CD4-positive, alpha-beta T cell treated with Interleukin-21 for 1 hour (primary cell): ENCODE measurements at regions not wholly inside any gene's neighbourhood (a gene's known extent, or its start where the extent isn't known, plus 50 kb on each side); places are given as distances from the start of the nearest gene placed in this dataset.

Experiments used
- DNase-seq: peaks from one replicate; pipeline ENCODE4 v3.0.0-alpha.2; 2020

DNA sequence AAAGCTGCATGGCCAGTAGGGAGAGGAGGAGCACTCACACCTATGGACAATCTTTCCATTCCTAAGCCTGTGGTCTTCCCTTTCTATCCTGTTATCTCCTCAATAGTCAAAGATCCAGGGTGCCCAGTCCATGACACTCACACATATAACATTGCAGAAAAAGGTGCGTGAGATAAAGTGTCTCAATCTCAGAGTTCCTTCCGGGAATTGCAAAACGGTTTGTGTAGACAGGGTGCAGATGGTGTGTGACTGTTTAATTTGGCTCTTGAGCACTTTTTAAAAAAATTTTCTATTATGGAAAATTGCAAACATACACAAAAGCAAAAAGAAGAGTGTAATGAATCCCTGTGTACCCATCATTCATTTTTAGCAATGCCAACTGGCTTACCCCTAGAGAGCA lies 1493.6 kb downstream of the AACS start:
- no peak for DNase-seq

DNA sequence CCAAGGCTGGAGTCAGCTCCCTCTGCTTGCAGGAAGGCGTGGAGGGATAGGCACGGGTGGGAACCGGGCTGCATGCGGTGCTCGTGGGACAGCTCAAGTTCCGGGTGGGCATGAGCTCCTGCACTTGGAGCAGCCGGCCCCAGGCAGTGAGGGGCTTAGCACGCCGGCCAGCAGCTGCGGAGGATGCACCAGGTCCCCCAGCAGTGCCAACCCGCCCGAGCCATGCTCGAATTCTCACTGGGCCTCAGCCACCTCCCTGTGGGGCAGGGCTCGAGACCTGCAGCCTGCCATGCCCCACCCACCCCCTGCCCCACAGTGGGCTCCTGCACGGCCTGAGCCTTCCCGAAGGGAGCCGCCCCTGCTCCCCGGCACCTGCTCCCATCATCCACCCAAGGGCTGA lies 1501.8 kb downstream of the AACS start:
- no peak for DNase-seq

DNA sequence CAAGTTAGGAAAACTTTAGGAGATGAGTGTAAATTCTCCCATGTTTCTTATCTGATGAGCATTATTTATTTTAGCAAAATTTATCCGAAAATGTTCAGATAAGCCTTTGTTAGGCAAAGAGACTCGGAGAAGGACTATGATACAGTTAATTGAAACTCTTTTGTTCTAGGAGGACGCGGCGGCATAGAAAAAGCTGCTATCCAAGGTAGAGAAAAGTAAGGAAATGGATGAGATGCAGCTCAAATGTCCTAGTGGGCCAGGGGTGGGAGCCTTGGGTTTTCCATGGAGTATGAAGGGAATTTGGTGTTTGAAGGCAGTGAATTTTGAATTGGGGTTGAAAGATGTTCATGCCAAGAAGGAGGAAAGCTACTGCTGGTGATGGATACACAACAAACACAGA lies 1504.5 kb downstream of the AACS start:
- DNase-seq, result no peak

DNA sequence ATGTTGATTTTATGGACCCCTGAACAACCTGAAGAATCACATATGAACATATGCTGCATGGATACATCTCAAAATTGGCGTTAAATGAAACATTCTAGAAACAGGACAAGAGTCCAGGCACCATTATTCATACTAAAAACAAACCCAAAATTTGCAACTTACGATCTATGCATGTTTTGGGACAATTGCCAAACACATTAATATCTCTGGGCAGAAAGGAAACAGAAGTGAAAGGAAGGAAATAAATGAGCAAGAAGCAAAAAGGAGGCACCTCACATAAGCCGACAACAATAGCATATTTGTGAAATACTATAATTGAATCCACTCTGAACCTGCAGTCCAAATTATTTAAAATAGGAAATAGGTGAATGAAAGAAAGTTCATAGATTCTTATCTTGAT lies 1505.3 kb downstream of the AACS start:
- no peak for DNase-seq

DNA sequence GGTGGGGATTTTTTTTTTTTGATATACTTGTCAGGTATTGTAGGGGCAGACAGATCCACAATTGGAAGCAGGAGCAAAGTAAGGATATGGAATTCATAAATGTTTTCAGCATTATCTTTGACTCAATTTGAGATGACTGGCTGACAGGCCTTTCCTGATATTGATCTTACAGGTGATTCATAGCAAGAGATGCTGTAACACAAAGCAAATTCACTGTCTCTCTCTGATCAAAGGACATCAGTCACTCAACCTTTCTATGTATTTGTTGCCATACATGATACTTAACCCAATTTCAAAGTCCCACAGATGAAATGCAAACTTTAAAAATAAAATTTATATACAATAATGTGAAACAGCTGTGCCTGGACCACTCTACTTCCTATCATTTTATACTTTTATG lies 1506.9 kb downstream of the AACS start:
- no peak for DNase-seq

DNA sequence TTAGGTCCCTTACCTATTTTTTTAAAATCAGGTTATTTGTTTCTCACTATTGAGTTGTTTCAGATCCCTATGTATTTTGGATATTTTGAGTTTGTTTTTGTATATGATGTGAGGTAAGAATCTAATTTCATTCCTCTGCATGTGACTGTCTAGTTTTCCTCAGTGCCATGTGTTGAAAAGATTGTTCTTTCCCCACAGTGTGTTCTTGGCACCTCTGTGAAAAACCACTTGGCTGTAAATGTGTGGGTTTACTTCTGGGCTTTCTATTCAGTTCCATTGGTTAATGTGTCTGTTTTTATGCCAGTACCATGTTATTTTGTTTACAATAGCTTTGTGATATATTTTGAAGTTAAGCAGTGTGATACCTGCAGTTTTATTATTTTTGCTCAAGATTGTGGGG lies 1516.4 kb downstream of the AACS start:
- DNase-seq, result no peak

DNA sequence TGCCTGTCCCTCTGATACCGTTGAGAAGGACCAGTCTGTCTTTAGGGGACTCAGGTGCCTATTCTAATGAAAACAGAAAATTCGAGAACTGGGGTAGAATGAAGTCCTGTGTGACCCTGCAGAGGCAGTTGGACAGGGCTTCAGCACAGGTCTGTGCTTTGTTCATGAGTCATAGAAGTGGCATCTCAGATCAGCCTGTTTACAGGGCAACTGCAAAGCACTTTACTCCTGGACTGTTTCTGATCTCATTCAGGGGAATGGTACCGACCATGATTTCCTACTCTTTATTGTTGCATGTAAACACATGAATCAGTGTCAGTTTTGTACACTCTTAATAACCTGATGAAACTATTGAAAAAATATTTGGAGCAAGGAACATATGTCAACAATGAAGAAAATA lies 1517.0 kb downstream of the AACS start:
- DNase-seq, result no peak

DNA sequence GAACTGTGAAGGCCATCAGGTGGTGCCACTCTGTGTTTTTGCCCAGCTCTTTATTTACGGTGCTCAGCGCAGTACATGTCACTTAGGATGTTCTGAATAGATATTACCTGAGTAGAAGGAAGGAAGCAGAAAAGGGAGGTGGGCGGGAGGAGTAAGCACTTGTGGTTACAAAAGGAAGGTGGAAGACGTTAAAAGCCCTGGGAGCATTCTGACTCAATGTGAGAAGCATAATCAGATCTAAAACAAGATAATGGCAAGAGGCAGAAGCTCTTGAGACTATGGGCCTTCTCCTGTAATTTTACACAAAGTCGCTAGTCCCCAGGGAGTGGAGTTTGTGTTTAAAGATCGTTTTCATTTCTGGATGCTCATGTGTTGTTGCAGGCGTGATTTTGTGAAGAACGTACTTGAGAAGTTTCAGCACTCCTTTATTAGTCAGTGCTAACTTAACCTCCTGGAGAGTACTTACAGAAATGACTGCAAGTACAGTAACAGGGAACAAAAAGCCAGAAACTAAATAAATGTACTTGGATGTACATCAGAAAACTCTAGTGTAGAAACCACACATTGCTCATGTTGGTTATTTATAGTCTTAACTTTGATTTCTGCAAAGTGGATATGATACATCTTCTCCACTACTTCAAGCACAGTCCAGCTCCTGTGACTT lies 1523.5 kb downstream of the AACS start:
- DNase-seq, result peak; percentile 6

DNA sequence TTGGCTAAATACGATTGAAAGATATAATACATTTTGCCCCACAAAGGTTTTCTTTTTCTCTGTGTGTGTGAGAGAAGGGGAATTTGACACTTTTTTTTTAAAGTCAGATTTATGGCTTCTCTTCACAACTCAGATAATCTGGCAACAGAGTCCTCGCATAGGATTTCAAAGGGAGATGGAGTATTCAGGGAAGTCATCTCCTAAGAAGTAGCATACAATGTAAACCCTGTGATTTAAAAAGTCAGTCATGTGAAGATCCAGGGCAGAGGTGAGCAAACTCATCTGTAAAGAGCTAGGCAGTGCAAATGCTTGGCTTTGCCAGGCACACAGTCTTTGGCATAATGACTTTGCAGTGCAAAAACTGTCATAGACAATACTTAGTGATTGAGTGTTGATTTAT lies 1526.3 kb downstream of the AACS start:
- no peak for DNase-seq

DNA sequence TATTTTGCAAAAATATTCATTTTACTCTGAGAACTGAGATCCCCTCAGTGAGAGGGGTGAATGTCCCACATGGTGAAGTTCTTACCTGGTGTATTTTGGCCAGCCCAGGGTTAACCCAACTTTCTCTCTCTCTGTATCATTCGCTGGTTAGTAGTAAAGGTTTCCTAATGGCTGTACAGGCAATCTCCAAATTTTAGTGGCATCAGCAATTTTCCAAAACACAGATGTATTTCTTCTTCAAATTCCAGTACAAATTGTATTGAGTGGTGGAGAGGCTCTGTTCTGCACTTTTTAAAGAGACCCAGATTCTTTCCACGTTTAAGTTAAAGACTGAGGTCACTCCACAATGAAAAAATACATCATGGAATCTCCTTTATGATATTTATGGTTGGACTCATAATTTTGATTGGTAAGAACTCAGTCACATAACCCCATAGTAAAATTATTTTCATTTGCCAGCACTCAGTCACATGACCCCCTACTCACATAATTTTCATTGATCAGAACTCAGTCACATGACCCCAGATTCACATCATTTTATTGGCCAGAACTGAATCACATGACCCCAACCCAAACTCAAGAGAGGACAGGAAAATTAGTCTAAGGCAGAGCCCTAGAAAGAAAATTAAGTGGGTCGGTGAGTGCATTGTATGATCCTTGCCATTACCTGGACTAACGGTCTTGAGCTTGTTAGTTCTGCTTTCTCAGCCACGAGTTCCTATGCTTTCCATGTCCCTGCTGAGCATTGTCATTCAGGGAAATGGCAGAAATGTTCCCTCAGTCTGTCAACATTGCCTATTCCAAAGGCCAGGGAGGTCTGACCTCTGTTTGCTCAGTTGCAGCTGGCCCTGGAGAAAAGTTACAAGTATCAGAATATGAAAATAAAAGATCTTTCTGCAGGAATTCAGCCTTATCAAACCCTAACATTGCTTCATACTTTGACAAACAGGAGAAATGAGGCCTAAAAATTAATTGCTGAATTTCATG lies 1536.2 kb downstream of the AACS start:
- no peak for DNase-seq

DNA sequence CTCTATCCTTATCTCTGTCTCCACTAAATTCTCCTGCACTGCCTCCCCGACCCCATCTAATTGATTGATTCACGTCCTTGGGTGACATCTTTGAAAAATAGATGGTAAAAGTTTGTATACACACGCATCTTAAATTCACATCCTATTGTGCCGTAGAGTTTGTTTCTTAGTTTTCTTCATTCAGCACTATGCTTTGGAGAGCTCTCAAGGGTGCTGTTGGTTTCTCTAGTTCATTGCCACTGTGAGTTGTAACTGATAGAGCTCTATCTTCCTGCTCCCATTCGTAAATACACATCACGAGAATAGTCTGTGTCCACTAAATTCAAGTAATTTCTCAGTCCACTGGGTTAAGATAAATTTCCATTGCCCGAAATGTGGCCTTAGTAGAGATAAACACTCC lies 1537.4 kb downstream of the AACS start:
- DNase-seq, result no peak

DNA sequence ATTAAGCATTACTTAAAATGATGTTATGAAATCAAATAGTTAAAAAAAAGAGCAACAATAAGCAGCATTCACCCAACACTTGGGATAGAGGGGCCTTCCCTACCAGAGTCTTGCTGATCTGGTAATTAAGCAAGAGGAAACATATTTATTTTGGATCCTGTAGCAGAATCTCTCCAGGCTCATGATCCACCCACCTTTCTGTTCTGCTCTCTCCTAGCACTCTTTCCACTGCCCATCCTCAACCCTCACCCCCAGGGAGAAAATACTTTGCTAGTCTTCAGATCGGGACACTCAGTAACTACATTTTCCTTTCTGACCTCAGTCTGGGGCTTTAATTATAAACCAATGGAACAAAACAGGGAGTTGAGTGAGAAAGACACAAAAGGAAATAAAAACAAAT lies 1541.9 kb downstream of the AACS start:
- no peak for DNase-seq

DNA sequence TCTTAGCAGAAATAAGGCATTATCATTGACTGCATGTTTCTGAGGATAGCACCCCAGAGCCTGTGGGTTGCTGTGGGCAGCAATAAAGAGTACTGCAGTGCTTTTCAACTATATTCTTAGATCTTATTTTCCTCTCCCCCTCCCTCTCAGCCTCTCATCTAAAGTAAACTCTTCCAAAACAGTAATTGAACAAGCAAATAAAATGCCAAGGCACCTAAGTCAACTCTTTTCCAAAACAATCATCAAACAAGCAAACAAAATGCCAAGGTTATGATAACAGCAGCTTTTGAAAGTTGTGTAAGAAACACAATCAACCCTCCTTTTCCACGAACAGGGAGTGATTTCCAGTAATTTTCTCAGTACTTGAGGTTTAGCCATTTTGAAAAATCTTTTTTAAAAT lies 1542.6 kb downstream of the AACS start:
- DNase-seq, result no peak

DNA sequence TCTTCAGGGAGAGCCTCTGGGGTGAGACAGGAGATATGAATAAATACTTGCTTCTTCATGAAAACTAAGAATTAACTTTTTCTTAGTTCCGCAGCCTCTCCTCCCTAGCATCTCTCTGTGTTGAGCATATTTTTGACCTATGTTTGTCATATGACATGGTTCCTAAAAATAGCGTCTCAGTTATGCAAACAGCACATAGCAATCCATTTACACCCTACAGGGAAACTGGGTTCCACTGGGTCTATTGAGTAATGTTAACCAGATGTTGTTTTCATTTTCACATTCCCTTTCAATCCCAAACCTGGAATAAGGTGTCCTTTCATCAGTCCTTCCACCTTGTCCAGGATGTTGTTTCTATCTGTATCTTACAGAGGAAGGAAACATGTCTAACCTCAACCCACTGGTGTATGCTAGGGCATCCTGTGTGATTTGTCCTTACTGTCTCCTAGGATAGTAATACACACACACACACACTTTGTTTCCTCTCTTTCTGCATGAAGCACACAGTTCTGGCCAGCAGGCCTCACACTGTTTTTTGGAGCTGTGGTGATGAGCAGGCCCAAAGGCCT lies 1543.5 kb downstream of the AACS start:
- DNase-seq, result no peak

DNA sequence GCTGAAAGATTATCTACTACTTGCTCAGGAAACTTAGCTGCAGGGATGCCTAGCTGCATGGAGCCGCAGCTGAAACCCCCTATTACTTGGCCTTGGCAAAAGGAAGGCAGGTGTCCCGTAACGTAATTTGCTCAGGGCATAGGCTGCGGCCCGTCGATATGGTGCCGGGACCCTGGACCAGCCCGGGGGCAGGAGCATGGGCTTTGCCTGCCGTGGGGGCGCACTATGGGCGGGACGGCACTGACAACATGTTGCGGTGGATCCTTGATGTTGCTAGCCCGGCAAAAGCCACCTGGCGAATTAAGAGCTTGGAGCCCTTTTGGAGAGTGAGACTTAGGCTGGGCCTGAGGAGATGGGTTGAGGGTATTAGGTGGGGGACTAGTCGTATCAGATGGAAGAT lies 1551.2 kb downstream of the AACS start:
- DNase-seq, result no peak

DNA sequence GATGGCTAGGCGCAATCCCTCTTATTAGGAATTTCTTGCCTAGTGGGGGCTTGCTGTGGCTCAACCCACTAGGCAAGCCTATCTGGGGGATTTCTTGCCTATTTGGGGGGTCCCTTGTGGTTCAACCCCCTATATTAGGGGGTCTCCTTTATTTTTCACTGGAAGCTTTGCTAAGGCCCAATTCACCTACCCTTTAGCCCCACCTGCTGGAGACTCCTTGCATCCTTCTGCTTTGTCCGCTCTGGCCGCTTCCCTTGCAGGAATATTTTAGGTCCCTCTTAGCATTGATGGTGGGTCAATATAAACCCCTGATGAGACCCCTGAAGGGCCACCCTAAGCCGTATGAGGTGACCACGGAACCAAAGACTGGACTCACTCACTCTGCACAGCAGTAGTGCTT lies 1552.1 kb downstream of the AACS start:
- DNase-seq, result no peak

DNA sequence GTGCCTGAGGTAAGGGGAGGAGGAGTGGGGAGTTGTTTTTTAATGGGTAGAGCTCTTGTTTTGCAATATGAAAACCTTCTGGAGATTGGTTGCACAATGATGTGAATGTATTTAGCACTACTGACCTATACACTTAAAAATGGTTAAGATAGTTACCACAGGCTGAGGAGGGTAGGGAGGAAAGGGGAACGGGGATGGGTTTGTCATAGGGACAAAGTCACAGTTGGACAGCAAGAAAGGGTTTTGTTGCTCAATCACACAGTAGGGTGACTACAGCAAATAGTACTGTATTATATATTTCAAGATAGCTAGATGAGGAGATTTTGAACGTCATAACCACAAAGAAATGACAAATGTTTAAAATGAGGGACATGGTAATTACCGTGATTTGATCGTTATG lies 1562.4 kb downstream of the AACS start:
- DNase-seq, result no peak

DNA sequence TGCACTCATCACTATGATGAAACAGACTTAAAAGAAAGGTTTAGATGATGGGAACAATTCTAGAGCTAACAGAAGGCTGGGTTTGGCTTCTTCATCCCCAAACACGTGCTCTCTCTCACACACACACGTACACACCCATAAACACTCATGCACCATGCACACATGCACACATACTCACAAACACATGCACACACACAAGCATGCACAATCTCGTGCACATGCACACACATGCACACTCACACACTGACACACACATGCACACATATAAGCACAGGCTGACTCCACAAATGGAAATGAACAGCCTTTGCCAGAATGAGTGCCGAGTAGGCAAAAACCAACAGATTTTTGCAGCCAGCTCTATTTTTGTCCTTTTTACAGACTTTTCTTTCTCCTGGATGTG lies 1571.6 kb downstream of the AACS start:
- no peak for DNase-seq

DNA sequence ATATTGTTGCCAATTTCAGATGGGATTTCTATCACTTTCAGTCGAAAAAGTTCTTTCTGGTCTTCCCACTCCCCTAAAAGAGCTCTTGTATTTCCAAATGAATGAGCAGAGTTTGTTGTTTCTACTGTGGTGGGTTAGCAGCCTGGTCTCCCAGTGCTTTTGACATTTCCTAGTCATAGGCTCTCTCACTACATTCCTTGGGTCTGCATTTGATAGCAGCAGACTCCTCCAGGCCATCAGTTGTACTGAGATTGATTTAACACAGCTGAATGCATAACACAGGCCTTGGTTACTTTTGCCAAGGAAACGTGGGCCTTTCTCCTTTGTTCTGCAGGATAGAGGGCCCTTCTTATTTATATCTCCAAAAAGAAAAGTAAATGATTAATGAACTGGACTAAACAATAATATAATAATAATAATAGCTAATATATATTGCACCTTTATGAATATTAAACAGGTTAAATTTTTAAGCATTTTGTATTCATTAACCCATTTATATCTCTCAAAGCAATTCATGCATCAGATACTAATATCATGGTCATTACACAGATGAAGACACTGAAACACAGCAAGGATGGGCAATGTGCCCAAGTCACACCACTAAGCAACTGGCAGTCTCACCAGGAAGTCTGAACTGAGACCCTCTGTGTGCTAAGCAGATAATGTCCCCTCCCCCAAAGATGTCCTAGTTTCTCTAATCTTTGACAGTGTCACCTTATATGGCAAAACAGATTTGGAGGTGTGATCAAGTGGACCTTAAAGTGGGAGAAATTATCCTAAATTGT lies 1579.2 kb downstream of the AACS start:
- DNase-seq, result no peak

DNA sequence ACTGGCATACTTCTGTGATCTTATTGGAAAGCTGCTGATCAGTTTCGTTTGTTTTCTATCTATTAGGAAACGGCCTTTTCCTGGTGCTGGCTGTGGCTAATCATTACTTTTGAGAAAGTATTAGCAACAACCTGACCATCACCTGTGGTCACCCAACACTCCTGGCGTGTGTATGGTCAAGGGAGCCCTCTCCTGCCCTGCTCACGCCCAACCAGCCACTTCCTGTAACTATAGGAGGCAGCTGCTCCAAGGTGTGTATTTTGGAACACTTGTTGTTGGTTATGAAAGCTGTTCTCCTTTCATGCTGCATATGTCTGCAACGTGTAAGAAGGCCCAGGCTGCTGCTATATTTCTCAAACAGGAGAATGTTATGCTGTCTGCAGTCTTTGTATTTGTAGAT lies 1582.8 kb downstream of the AACS start:
- no peak for DNase-seq

DNA sequence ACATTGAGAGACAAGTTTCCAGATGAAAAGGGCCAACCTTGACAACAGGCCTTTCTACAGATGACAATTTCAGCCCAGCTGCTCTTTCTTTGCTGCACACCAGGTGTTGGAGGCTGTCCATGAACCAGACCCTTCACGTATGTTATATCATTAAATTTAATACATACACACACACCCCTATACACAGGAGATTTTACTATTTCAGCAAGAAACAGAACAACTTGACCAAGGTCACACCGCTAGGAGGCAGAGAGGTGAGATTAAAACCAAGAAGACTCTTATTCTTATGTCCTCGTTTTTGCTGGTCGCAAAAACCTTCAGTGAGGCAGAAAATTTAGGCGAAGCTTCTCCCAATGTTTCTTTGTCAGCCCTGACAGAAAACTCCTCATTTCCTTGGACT lies 1585.9 kb downstream of the AACS start:
- DNase-seq, result no peak

DNA sequence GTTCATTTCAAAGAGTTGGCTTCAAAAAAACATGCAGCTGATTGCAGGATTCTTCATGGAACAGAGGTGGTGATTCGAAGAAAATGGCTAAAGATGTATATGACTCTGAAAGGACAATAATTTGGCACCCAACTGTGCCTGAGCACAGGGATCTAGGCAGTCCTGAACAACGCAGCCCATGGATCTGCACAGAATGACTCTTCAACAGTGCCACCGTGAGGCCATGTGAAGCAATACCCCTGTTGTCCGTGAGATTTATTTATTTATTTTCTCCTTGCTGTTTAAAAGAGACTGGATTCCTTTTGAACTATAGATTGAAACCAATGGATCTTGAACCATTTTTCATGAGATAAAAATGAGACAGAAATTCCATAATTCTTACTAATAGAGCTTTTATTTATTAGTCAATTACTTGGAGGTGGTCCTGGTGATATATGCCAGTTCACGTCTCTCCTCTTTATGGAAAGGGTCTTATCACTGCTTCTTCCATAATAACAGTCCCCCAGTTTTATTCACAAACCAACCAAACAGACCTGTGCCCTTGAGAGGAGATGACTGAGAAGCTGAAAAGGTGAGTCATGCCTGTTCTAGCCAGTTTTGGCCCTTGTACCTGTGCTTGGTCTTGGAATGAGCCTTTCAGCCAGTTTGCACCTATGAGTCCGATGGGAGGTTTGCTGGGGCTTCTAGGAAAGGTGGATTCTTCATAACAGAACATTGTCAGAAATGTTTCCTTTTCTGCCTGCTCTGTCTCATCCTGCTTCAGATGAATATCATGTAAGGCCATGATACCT lies 1598.3 kb downstream of the AACS start:
- DNase-seq, result no peak

DNA sequence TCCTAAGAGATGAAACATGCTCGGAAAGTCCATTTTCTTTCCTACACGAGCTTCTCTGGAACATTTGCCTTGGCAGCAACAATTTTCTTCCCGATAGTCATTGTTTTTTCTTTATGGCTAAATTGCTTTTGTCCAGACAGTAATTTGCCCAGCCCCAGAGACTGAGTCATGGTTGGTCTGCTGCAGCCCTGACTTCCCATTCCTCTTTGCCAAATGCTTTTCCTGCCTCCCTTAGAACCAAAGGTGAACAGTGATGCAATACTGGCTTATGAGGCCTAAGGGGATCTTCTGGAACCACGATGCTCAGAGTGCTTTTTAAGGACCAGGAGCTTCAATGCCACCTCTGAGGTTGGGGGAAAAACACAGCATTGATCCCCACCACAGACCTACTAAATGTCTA lies 1599.6 kb upstream of the TMEM132C start:
- DNase-seq, result no peak
